MG63 (cell line): ENCODE measurements at regions not wholly inside any gene's neighbourhood (a gene's known extent, or its start where the extent isn't known, plus 50 kb on each side); places are given as distances from the start of the nearest gene placed in this dataset.
"Not testable (repeated sequence)": the region's sequence is repeated elsewhere in the genome, so short reads cannot be mapped to it uniquely, and the experiment has no call there.

Source experiments
- DNase-seq: peaks from one replicate; pipeline ENCODE4 v3.0.0-alpha.2; 2020
- H3K27me3 ChIP-seq: fragments of 250-450 bp; sonication (Bioruptor Pico); 2 replicates; pipeline ENCODE4 v1.5.1; 2020; ENCODE audit warnings: mild to moderate bottlenecking, moderate library complexity
- H3K36me3 ChIP-seq: fragments of 250-450 bp; sonication (Bioruptor Pico); 2 replicates; pipeline ENCODE4 v1.5.1; 2020; ENCODE audit warnings: mild to moderate bottlenecking, moderate library complexity
- H3K4me3 ChIP-seq: fragments of 250-450 bp; sonication (Bioruptor Pico); 2 replicates; pipeline ENCODE4 v1.5.1; 2020; ENCODE audit warnings: mild to moderate bottlenecking, moderate library complexity
- H3K9me3 ChIP-seq: fragments of 250-450 bp; sonication (Bioruptor Pico); 2 replicates; pipeline ENCODE4 v1.5.1; 2020; ENCODE audit warnings: mild to moderate bottlenecking, moderate library complexity

GRCh38 chrX:27404366-27404765 is 58.8 kb downstream of the PPP4R3C start:
- H3K9me3 ChIP-seq = no peaks in the 10 kb centered on the region
- no peak for DNase-seq
- no peak overlapping the region for H3K4me3 ChIP-seq
- no peaks in the 10 kb centered on the region for H3K27me3 ChIP-seq
- H3K36me3 ChIP-seq = no peaks in the 10 kb centered on the region

GRCh38 chrX:27399146-27399456 is 64.0 kb downstream of the PPP4R3C start:
- no peak for DNase-seq

GRCh38 chrX:27391623-27392022 is 71.5 kb downstream of the PPP4R3C start:
- H3K27me3 ChIP-seq = no peaks in the 10 kb centered on the region
- DNase-seq = no peak
- H3K9me3 ChIP-seq = no peaks in the 10 kb centered on the region
- H3K36me3 ChIP-seq = no peaks in the 10 kb centered on the region; the same call in 1 of the 2 replicates
- H3K4me3 ChIP-seq = no peak overlapping the region

More at GRCh38 chrX:27399146-27399456, 64.0 kb downstream of the PPP4R3C start:
- Histone ChIP-seq H3K27me3 (no peaks in the 10 kb centered on the region), H3K4me3 (peak overlapping the region; percentile 53), H3K36me3 (no peaks in the 10 kb centered on the region; the same call in 1 of the 2 replicates), H3K9me3 (no peaks in the 10 kb centered on the region)

- H3K36me3 ChIP-seq = no peaks in the 10 kb centered on the region
- no peaks in the 10 kb centered on the region for H3K27me3 ChIP-seq
- no peak for DNase-seq
- no peak overlapping the region for H3K4me3 ChIP-seq
- H3K9me3 ChIP-seq = no peaks in the 10 kb centered on the region
Observed at GRCh38 chrX:27381419-27381818, 81.7 kb downstream of the PPP4R3C start.

- H3K36me3 ChIP-seq = no peaks in the 10 kb centered on the region
- no peaks in the 10 kb centered on the region for H3K27me3 ChIP-seq
- DNase-seq = no peak
- no peaks in the 10 kb centered on the region for H3K9me3 ChIP-seq
- no peak overlapping the region for H3K4me3 ChIP-seq
Observed at GRCh38 chrX:27380163-27380845, 82.8 kb downstream of the PPP4R3C start.

- Histone ChIP-seq H3K27me3 (no peaks in the 10 kb centered on the region), H3K36me3 (no peaks in the 10 kb centered on the region), H3K9me3 (no peaks in the 10 kb centered on the region), H3K4me3 (no peak overlapping the region)
- no peak for DNase-seq
Observed at GRCh38 chrX:27354021-27354420, 109.1 kb downstream of the PPP4R3C start.

- Histone ChIP-seq H3K27me3 (no peaks in the 10 kb centered on the region), H3K36me3 (no peaks in the 10 kb centered on the region), H3K9me3 (no peaks in the 10 kb centered on the region), H3K4me3 (no peak overlapping the region)
- DNase-seq = no peak
Observed at GRCh38 chrX:27350476-27350875, 112.7 kb downstream of the PPP4R3C start.

GRCh38 chrX:27336466-27337091 is 126.6 kb downstream of the PPP4R3C start:
- Histone ChIP-seq H3K4me3 (no peak overlapping the region), H3K27me3 (no peaks in the 10 kb centered on the region), H3K9me3 (no peaks in the 10 kb centered on the region), H3K36me3 (no peaks in the 10 kb centered on the region)
- peak; percentile 5 for DNase-seq

- Histone ChIP-seq H3K9me3 (no peaks in the 10 kb centered on the region), H3K4me3 (no peak overlapping the region), H3K27me3 (no peaks in the 10 kb centered on the region), H3K36me3 (no peaks in the 10 kb centered on the region)
- no peak for DNase-seq
Observed at GRCh38 chrX:27321632-27322031, 141.5 kb downstream of the PPP4R3C start.

GRCh38 chrX:27309406-27309805 is 153.7 kb downstream of the PPP4R3C start:
- DNase-seq = no peak
- no peaks in the 10 kb centered on the region for H3K9me3 ChIP-seq
- H3K36me3 ChIP-seq = no peaks in the 10 kb centered on the region
- H3K4me3 ChIP-seq = no peak overlapping the region
- no peaks in the 10 kb centered on the region for H3K27me3 ChIP-seq

- no peak overlapping the region for H3K4me3 ChIP-seq
Observed at GRCh38 chrX:27307546-27307945, 155.6 kb downstream of the PPP4R3C start.

GRCh38 chrX:27292552-27292951 is 170.6 kb downstream of the PPP4R3C start:
- H3K9me3 ChIP-seq, DNase-seq, H3K4me3 ChIP-seq, H3K27me3 ChIP-seq, H3K36me3 ChIP-seq: not testable (repeated sequence)

More at GRCh38 chrX:27307546-27307945, 155.6 kb downstream of the PPP4R3C start:
- no peaks in the 10 kb centered on the region for H3K27me3 ChIP-seq
- no peaks in the 10 kb centered on the region for H3K9me3 ChIP-seq
- no peak for DNase-seq
- no peaks in the 10 kb centered on the region for H3K36me3 ChIP-seq

- H3K9me3 ChIP-seq = no peaks in the 10 kb centered on the region
- no peaks in the 10 kb centered on the region for H3K27me3 ChIP-seq
- DNase-seq = no peak
- no peaks in the 10 kb centered on the region for H3K36me3 ChIP-seq
- H3K4me3 ChIP-seq = no peak overlapping the region
Observed at GRCh38 chrX:27276751-27277150, 186.4 kb downstream of the PPP4R3C start.

- Histone ChIP-seq H3K4me3 (no peak overlapping the region), H3K27me3 (no peaks in the 10 kb centered on the region), H3K9me3 (no peaks in the 10 kb centered on the region), H3K36me3 (no peaks in the 10 kb centered on the region)
- no peak for DNase-seq
Observed at GRCh38 chrX:27254656-27255055, 208.5 kb downstream of the PPP4R3C start.

- H3K27me3 ChIP-seq = no peaks in the 10 kb centered on the region
- no peaks in the 10 kb centered on the region for H3K36me3 ChIP-seq
- no peaks in the 10 kb centered on the region for H3K9me3 ChIP-seq
- no peak overlapping the region for H3K4me3 ChIP-seq
- DNase-seq = no peak
Observed at GRCh38 chrX:27251369-27251768, 211.8 kb downstream of the PPP4R3C start.

- DNase-seq = no peak
- no peaks in the 10 kb centered on the region for H3K9me3 ChIP-seq
Observed at GRCh38 chrX:27242581-27242980, 220.6 kb downstream of the PPP4R3C start.

GRCh38 chrX:27241981-27242380 is 221.2 kb downstream of the PPP4R3C start:
- Histone ChIP-seq H3K27me3 (no peaks in the 10 kb centered on the region), H3K36me3 (no peaks in the 10 kb centered on the region), H3K9me3 (no peaks in the 10 kb centered on the region), H3K4me3 (no peak overlapping the region)
- no peak for DNase-seq

More at GRCh38 chrX:27242581-27242980, 220.6 kb downstream of the PPP4R3C start:
- Histone ChIP-seq H3K4me3 (no peak overlapping the region), H3K36me3 (no peaks in the 10 kb centered on the region), H3K27me3 (no peaks in the 10 kb centered on the region)

GRCh38 chrX:27240042-27240441 is 223.1 kb downstream of the PPP4R3C start:
- not testable (repeated sequence) for H3K27me3 ChIP-seq, H3K4me3 ChIP-seq, DNase-seq, H3K9me3 ChIP-seq, H3K36me3 ChIP-seq
